ENCODE measurements at regions not wholly inside any gene's neighbourhood (a gene's known extent, or its start where the extent isn't known, plus 50 kb on each side); places are given as distances from the start of the nearest gene placed in this dataset.

GRCh38 chr16:5581428-5581827 is 483.8 kb upstream of the EEF2KMT start:
- H3K9me2 ChIP-seq (ENCODE audit: insufficient read depth), result no peaks in the 10 kb centered on the region
- ChIA-PET CTCF (no interaction called here), POLR2A (no interaction called here), RAD21 (ENCODE audit: low non-redundant PET in 1 of 2, low total read pairs in 2 of 2, uncharacterized antibody in 2 of 2, unreplicated experiment in 2 of 2) (no interaction called here)
- no peak for TF ChIP-seq CTCF (IDR thresholded peaks at IDR 0.05 in 2 of 3, conservative IDR thresholded peaks at IDR 0.05 in 1 of 3; ENCODE audit: borderline replicate concordance in 1 of 3, insufficient read depth in 1 of 3, low read depth in 2 of 3, low read length in 2 of 3)
- TF ChIP-seq, protein P1, sequence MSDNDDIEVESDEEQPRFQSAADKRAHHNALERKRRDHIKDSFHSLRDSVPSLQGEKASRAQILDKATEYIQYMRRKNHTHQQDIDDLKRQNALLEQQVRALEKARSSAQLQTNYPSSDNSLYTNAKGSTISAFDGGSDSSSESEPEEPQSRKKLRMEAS (IDR thresholded peaks at IDR 0.05), result no peak
- no peak for TF ChIP-seq ZBTB33 (IDR thresholded peaks at IDR 0.05; ENCODE audit: extremely low read depth, insufficient replicate concordance, low read length)
- H3K4me2 ChIP-seq (ENCODE audit: low read length), result no peak overlapping the region
- intact Hi-C loops (cut with micrococcal nuclease), result no loop called here
- H3K9ac ChIP-seq (ENCODE audit: low read length), result no peak overlapping the region
- H3K27me3 ChIP-seq (ENCODE audit: insufficient read depth, low read length), result peaks cover 52% of the 10 kb centered on the region
- H4K20me1 ChIP-seq (ENCODE audit: insufficient read depth), result no peaks in the 10 kb centered on the region
- no peaks in the 10 kb centered on the region for H3K9me3 ChIP-seq (ENCODE audit: control insufficient read depth in 1 of 2, insufficient read depth in 1 of 2, low read depth in 1 of 2, low read length in 2 of 2)
- DNase-seq (ENCODE audit: low read depth, low spot score) (no peak), ATAC-seq (no peak)
- H3K79me2 ChIP-seq (ENCODE audit: insufficient read depth, low read length), result no peaks in the 10 kb centered on the region
- no TSS peak for BruUV-seq (replicated peaks)
- no peaks in the 10 kb centered on the region for H3K36me3 ChIP-seq (ENCODE audit: control insufficient read depth in 1 of 2, insufficient read depth in 2 of 2, low read length in 2 of 2)
- no peak overlapping the region for H3K4me3 ChIP-seq (replicated peaks in 1 of 2; ENCODE audit: low read depth in 1 of 2, low read length in 2 of 2)
- H3K4me1 ChIP-seq (ENCODE audit: control insufficient read depth in 1 of 2, insufficient read depth in 2 of 2, low read length in 2 of 2), result no peaks in the 10 kb centered on the region
- no peak overlapping the region for H3K27ac ChIP-seq (ENCODE audit: low read depth, low read length)
- no peak overlapping the region for H2AFZ ChIP-seq (ENCODE audit: low read depth, low read length, poor library complexity, severe bottlenecking)

DNA sequence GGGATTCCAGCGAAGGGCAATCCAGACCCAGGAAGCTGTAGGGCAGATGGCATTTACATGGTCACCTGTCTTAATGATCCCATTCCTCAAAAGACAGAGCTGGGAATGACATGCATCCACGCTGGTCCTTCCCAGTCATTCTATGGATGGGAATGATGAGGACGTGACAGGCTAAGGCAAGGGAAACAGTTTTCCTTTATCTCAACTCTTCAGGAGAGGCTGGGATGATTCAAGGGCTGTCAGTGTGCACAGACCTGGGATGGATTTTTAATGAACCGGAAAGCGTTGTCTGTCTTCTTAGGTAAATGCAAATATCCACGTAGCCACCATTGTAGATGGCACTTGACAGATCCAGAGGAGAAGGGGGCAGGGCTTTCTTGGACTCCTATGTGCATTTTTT is 483.2 kb upstream of the EEF2KMT start:
- Histone ChIP-seq H3K36me3 (ENCODE audit: control insufficient read depth in 1 of 2, insufficient read depth in 2 of 2, low read length in 2 of 2) (no peaks in the 10 kb centered on the region), H2AFZ (ENCODE audit: low read depth, low read length, poor library complexity, severe bottlenecking) (no peak overlapping the region), H3K9ac (ENCODE audit: low read length) (no peak overlapping the region), H3K9me3 (ENCODE audit: control insufficient read depth in 1 of 2, insufficient read depth in 1 of 2, low read depth in 1 of 2, low read length in 2 of 2) (no peaks in the 10 kb centered on the region), H3K27me3 (ENCODE audit: insufficient read depth, low read length) (peaks cover 57% of the 10 kb centered on the region), H3K4me2 (ENCODE audit: low read length) (no peak overlapping the region), H3K4me3 (replicated peaks in 1 of 2; ENCODE audit: low read depth in 1 of 2, low read length in 2 of 2) (no peak overlapping the region), H3K79me2 (ENCODE audit: insufficient read depth, low read length) (no peaks in the 10 kb centered on the region), H3K27ac (ENCODE audit: low read depth, low read length) (no peak overlapping the region), H3K9me2 (ENCODE audit: insufficient read depth) (no peaks in the 10 kb centered on the region), H3K4me1 (ENCODE audit: control insufficient read depth in 1 of 2, insufficient read depth in 2 of 2, low read length in 2 of 2) (no peaks in the 10 kb centered on the region), H4K20me1 (ENCODE audit: insufficient read depth) (no peaks in the 10 kb centered on the region)
- ChIA-PET RAD21 (ENCODE audit: low non-redundant PET in 1 of 2, low total read pairs in 2 of 2, uncharacterized antibody in 2 of 2, unreplicated experiment in 2 of 2) (no interaction called here), CTCF (no interaction called here), POLR2A (no interaction called here)
- BruUV-seq (replicated peaks), result no TSS peak
- DNase-seq (ENCODE audit: low read depth, low spot score), result no peak
- TF ChIP-seq, protein P2, sequence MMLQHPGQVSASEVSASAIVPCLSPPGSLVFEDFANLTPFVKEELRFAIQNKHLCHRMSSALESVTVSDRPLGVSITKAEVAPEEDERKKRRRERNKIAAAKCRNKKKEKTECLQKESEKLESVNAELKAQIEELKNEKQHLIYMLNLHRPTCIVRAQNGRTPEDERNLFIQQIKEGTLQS (IDR thresholded peaks at IDR 0.05), result no peak
- no peak for TF ChIP-seq POLR2AphosphoS5 (IDR thresholded peaks at IDR 0.05; ENCODE audit: low read depth, low read length)
- TF ChIP-seq EZH2 (IDR thresholded peaks at IDR 0.05), result no peak
- no peak for TF ChIP-seq ELF1 (IDR thresholded peaks at IDR 0.05; ENCODE audit: borderline replicate concordance, low read depth)
- TF ChIP-seq EZH2phosphoT487 (IDR thresholded peaks at IDR 0.05; ENCODE audit: borderline replicate concordance), result no peak
- no peak for TF ChIP-seq SIN3A (IDR thresholded peaks at IDR 0.05; ENCODE audit: low read depth)
- TF ChIP-seq SRF (IDR thresholded peaks at IDR 0.05; ENCODE audit: low read depth), result no peak
- TF ChIP-seq ZFX (IDR thresholded peaks at IDR 0.05), result no peak
- TF ChIP-seq RAD21 (IDR thresholded peaks at IDR 0.05; ENCODE audit: low read depth), result no peak
- TF ChIP-seq FOSL1 (IDR thresholded peaks at IDR 0.05; ENCODE audit: low read depth), result no peak
- no peak for TF ChIP-seq SP1 (IDR thresholded peaks at IDR 0.05; ENCODE audit: low read depth)
- no peak for TF ChIP-seq POLR2A (IDR thresholded peaks at IDR 0.05; ENCODE audit: borderline replicate concordance, extremely low read depth, insufficient read depth, insufficient read length)
- TF ChIP-seq JUND (IDR thresholded peaks at IDR 0.05), result no peak
- ATAC-seq, result no peak
- intact Hi-C loops (cut with micrococcal nuclease), result no loop called here
